WTC11 (cell line): ENCODE measurements at regions not wholly inside any gene's neighbourhood (a gene's known extent, or its start where the extent isn't known, plus 50 kb on each side); places are given as distances from the start of the nearest gene placed in this dataset.

Experiments
- ATAC-seq: fragments of 200-7000 bp; cut with Tn5 transposase; 2 replicates; pipeline ENCODE4 v1.10.0; 2021; ENCODE audit warnings: mild to moderate bottlenecking, moderate library complexity
- CTCF ChIA-PET: fragments of 300-600 bp; sonication (Branson Sonifier 250); formaldehyde crosslinking; loops from one replicate; lab custom pipeline; 2021; ENCODE audit warnings: antibody characterized with exemption; lab: Charles Lee
- POLR2A ChIA-PET: fragments of 350-600 bp; sonication (Branson Sonifier 250); formaldehyde crosslinking; loops from one replicate; lab custom pipeline; 2021; ENCODE audit warnings: antibody characterized with exemption; lab: Charles Lee
- DNase-seq: peaks from one replicate; pipeline ENCODE4 v3.0.0; 2021; ENCODE audit warnings: low spot score
- H3K27ac Mint-ChIP-seq: 2 replicates; pipeline ENCODE4 v1.8.0; 2021; ENCODE audit warnings: mixed read lengths
- H3K27me3 Mint-ChIP-seq: 2 replicates; pipeline ENCODE4 v1.8.0; 2021; ENCODE audit warnings: low read depth, mild to moderate bottlenecking, moderate library complexity, mixed read lengths
- H3K36me3 Mint-ChIP-seq: 2 replicates; pipeline ENCODE4 v1.8.0; 2021; ENCODE audit warnings: mixed read lengths
- H3K4me1 Mint-ChIP-seq: 2 replicates; pipeline ENCODE4 v1.8.0; 2022; ENCODE audit warnings: mixed read lengths
- H3K4me3 Mint-ChIP-seq: 2 replicates; pipeline ENCODE4 v1.8.0; 2021; ENCODE audit warnings: mild to moderate bottlenecking, moderate library complexity, mixed read lengths
- H3K9me3 Mint-ChIP-seq: 2 replicates; pipeline ENCODE4 v1.8.0; 2021; ENCODE audit warnings: mixed read lengths
- ATF1 ChIP-seq: sonication (generic); formaldehyde crosslinking; IDR thresholded peaks from 2 replicates; pipeline ENCODE4 v1.8.1; 2023; ENCODE audit warnings: mild to moderate bottlenecking, moderate library complexity, missing genetic modification reagents
- ELF4 ChIP-seq: sonication (generic); formaldehyde crosslinking; IDR thresholded peaks from 2 replicates; pipeline ENCODE4 v1.8.1; 2022; ENCODE audit warnings: low read depth, mild to moderate bottlenecking, moderate library complexity, missing genetic modification reagents
- EMX1 ChIP-seq: fragments of 250-450 bp; sonication (Bioruptor Pico); IDR thresholded peaks from 2 replicates; pipeline ENCODE4 v1.8.0; 2021; ENCODE audit warnings: mild to moderate bottlenecking
- ETV6 ChIP-seq: sonication (generic); formaldehyde crosslinking; IDR thresholded peaks from 2 replicates; pipeline ENCODE4 v1.8.1; 2022; ENCODE audit warnings: mild to moderate bottlenecking, missing genetic modification reagents
- JAZF1 ChIP-seq: fragments of 250-450 bp; sonication (Bioruptor Pico); IDR thresholded peaks from 2 replicates; pipeline ENCODE4 v1.9.0; 2021; ENCODE audit warnings: moderate library complexity, mild to moderate bottlenecking, inconsistent platforms
- JUN ChIP-seq: sonication (generic); formaldehyde crosslinking; IDR thresholded peaks from 2 replicates; pipeline ENCODE4 v1.8.0; 2023; ENCODE audit warnings: mild to moderate bottlenecking, missing genetic modification reagents
- KAT7 ChIP-seq: sonication (generic); formaldehyde crosslinking; IDR thresholded peaks from 2 replicates; pipeline ENCODE4 v1.8.1; 2023; ENCODE audit warnings: missing genetic modification reagents, mild to moderate bottlenecking, borderline replicate concordance
- MYBL2 ChIP-seq: sonication (generic); formaldehyde crosslinking; IDR thresholded peaks from 2 replicates; pipeline ENCODE4 v1.8.1; 2023; ENCODE audit warnings: mild to moderate bottlenecking, moderate library complexity, missing genetic modification reagents
- NFATC4 ChIP-seq: fragments of 250-450 bp; sonication (Bioruptor Pico); IDR thresholded peaks from 2 replicates; pipeline ENCODE4 v1.9.0; 2021; ENCODE audit warnings: mild to moderate bottlenecking
- NR2C2 ChIP-seq: sonication (generic); formaldehyde crosslinking; IDR thresholded peaks from 2 replicates; pipeline ENCODE4 v1.8.0; 2022; ENCODE audit warnings: mild to moderate bottlenecking, missing genetic modification reagents
- SP1 ChIP-seq: sonication (generic); formaldehyde crosslinking; conservative IDR thresholded peaks from 2 replicates; pipeline ENCODE4 v1.8.1; 2022; ENCODE audit warnings: missing genetic modification reagents
- TCF7 ChIP-seq: sonication (generic); formaldehyde crosslinking; IDR thresholded peaks from 2 replicates; pipeline ENCODE4 v1.8.0; 2022; ENCODE audit warnings: mild to moderate bottlenecking, low read depth, missing genetic modification reagents, moderate library complexity
- TEAD4 ChIP-seq: sonication (generic); formaldehyde crosslinking; IDR thresholded peaks from 2 replicates; pipeline ENCODE4 v1.8.0; 2022; ENCODE audit warnings: mild to moderate bottlenecking, missing genetic modification reagents
- TP53 ChIP-seq: sonication (generic); formaldehyde crosslinking; IDR thresholded peaks from 2 replicates; pipeline ENCODE4 v1.8.1; 2023; ENCODE audit warnings: mild to moderate bottlenecking, missing genetic modification reagents
- ZNF138 ChIP-seq: sonication (generic); formaldehyde crosslinking; conservative IDR thresholded peaks from 2 replicates; pipeline ENCODE4 v1.8.1; 2022; ENCODE audit warnings: mild to moderate bottlenecking, moderate library complexity, missing genetic modification reagents
- ZNF219 ChIP-seq: sonication (generic); formaldehyde crosslinking; IDR thresholded peaks from 2 replicates; pipeline ENCODE4 v1.8.0; 2023; ENCODE audit warnings: missing genetic modification reagents, mild to moderate bottlenecking, borderline replicate concordance
- ZNF232 ChIP-seq: sonication (generic); formaldehyde crosslinking; IDR thresholded peaks from 2 replicates; pipeline ENCODE4 v1.8.0; 2022; ENCODE audit warnings: mild to moderate bottlenecking, missing genetic modification reagents
- ZNF263 ChIP-seq: sonication (generic); formaldehyde crosslinking; IDR thresholded peaks from 2 replicates; pipeline ENCODE4 v1.8.1; 2022; ENCODE audit warnings: low read depth, mild to moderate bottlenecking, moderate library complexity, missing genetic modification reagents
- ZNF317 ChIP-seq: sonication (generic); formaldehyde crosslinking; IDR thresholded peaks from 2 replicates; pipeline ENCODE4 v1.8.1; 2023; ENCODE audit warnings: low read depth, mild to moderate bottlenecking, moderate library complexity, missing genetic modification reagents, borderline replicate concordance
- ZNF396 ChIP-seq: fragments of 250-450 bp; sonication (Bioruptor Pico); IDR thresholded peaks from 2 replicates; pipeline ENCODE4 v1.8.0; 2021; ENCODE audit warnings: mild to moderate bottlenecking, moderate library complexity, borderline replicate concordance
- ZNF416 ChIP-seq: fragments of 250-450 bp; sonication (Bioruptor Pico); IDR thresholded peaks from 2 replicates; pipeline ENCODE4 v1.9.0; 2021; ENCODE audit warnings: mild to moderate bottlenecking, inconsistent platforms
- ZNF423 ChIP-seq: fragments of 250-450 bp; sonication (Bioruptor Pico); IDR thresholded peaks from 2 replicates; pipeline ENCODE4 v2.1.2; 2022; ENCODE audit warnings: mild to moderate bottlenecking, moderate library complexity
- ZNF671 ChIP-seq: fragments of 250-450 bp; sonication (Bioruptor Pico); IDR thresholded peaks from 2 replicates; pipeline ENCODE4 v1.8.0; 2021; ENCODE audit warnings: mild to moderate bottlenecking
- TF ChIP-seq, protein P1 (sequence below): sonication (generic); formaldehyde crosslinking; IDR thresholded peaks from 2 replicates; pipeline ENCODE4 v1.8.0; 2022; ENCODE audit warnings: mild to moderate bottlenecking, missing genetic modification reagents
- TF ChIP-seq, protein P2 (sequence below): fragments of 250-450 bp; sonication (Bioruptor Pico); IDR thresholded peaks from 2 replicates; pipeline ENCODE4 v1.9.0; 2021; ENCODE audit warnings: mild to moderate bottlenecking
- TF ChIP-seq, protein P3 (sequence below): sonication (generic); formaldehyde crosslinking; IDR thresholded peaks from 2 replicates; pipeline ENCODE4 v1.8.0; 2022; ENCODE audit warnings: mild to moderate bottlenecking, missing genetic modification reagents
- TF ChIP-seq, protein P4 (sequence below): sonication (generic); formaldehyde crosslinking; IDR thresholded peaks from 2 replicates; pipeline ENCODE4 v1.8.1; 2023; ENCODE audit warnings: mild to moderate bottlenecking, missing genetic modification reagents, moderate library complexity
- TF ChIP-seq, protein P5 (sequence below): sonication (generic); formaldehyde crosslinking; conservative IDR thresholded peaks from 2 replicates; pipeline ENCODE4 v1.8.1; 2023; ENCODE audit warnings: mild to moderate bottlenecking, low read depth, missing genetic modification reagents, moderate library complexity

DNA sequence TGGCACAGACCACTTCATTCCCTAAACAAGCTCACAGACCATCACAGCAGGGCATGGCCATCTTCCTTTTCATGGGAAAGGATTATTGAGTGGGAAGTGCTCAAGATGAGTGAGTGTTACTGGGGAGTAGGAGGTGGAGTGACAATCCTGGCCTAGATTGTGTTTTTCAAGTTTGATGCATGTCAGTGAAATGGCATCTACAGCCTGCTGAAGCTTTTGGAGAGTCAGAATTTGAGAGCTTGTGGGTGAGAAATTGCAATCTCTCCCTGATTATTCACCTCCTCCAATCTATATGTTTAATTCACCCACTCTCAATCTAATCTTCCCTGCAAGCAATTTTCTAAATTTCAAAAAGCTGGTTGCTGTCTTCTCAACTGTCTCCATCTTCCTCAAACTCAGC is 156.1 kb upstream of the G2E3 start:
- ATAC-seq, result no peak
- ChIA-PET CTCF (interaction anchor here (0.7 kb wide), 1 partner anchor 28 kb away, joined by 3 read pairs; no protein-coding TSS in a partner anchor), POLR2A (no interaction called here)
- Mint-ChIP-seq H3K36me3 (no peaks in the 10 kb centered on the region), H3K4me3 (no peak overlapping the region), H3K27me3 (no peaks in the 10 kb centered on the region; the same call in 1 of the 2 replicates), H3K27ac (no peak overlapping the region), H3K9me3 (peaks cover 15% of the 10 kb centered on the region), H3K4me1 (peaks cover 4% of the 10 kb centered on the region; the same call in 1 of the 2 replicates)
- no peak for DNase-seq
- TF ChIP-seq, protein P1, sequence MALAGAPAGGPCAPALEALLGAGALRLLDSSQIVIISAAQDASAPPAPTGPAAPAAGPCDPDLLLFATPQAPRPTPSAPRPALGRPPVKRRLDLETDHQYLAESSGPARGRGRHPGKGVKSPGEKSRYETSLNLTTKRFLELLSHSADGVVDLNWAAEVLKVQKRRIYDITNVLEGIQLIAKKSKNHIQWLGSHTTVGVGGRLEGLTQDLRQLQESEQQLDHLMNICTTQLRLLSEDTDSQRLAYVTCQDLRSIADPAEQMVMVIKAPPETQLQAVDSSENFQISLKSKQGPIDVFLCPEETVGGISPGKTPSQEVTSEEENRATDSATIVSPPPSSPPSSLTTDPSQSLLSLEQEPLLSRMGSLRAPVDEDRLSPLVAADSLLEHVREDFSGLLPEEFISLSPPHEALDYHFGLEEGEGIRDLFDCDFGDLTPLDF, result no peak
- TF ChIP-seq TCF7 (CRISPR knock-in tag) (no peak), JUN (CRISPR knock-in tag) (no peak), ZNF219 (CRISPR knock-in tag) (no peak), ZNF232 (no peak), KAT7 (CRISPR knock-in tag) (no peak), ATF1 (CRISPR knock-in tag) (no peak), TEAD4 (CRISPR knock-in tag) (no peak), NR2C2 (no peak)
- TF ChIP-seq, protein P2, sequence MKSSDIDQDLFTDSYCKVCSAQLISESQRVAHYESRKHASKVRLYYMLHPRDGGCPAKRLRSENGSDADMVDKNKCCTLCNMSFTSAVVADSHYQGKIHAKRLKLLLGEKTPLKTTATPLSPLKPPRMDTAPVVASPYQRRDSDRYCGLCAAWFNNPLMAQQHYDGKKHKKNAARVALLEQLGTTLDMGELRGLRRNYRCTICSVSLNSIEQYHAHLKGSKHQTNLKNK, result no peak
- TF ChIP-seq, protein P3, sequence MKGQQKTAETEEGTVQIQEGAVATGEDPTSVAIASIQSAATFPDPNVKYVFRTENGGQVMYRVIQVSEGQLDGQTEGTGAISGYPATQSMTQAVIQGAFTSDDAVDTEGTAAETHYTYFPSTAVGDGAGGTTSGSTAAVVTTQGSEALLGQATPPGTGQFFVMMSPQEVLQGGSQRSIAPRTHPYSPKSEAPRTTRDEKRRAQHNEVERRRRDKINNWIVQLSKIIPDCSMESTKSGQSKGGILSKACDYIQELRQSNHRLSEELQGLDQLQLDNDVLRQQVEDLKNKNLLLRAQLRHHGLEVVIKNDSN (CRISPR knock-in tag), result no peak

DNA sequence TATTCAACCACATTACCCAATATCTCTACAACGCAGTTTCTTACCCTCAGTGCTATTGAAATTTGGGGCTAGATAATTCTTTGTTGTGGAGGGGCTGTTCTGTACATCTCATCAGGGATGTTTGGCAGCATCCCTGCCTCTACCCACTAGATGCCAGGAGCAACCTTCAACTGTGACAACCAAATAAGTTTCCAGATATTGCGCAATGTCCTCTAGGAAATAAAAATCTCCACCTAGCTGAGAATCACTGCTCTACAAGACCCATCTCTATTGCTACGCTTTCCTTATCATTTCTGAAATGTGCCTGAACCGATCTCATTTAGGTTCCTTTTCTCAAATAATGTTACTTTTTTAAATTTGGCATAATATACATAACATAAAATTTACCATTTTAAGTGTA is 155.2 kb upstream of the G2E3 start:
- Mint-ChIP-seq H3K27ac (no peak overlapping the region), H3K27me3 (no peaks in the 10 kb centered on the region; the same call in 1 of the 2 replicates), H3K9me3 (peaks cover 20% of the 10 kb centered on the region), H3K4me3 (no peak overlapping the region), H3K36me3 (no peaks in the 10 kb centered on the region), H3K4me1 (peaks cover 2% of the 10 kb centered on the region; the same call in 1 of the 2 replicates)
- no peak for ATAC-seq
- TF ChIP-seq, protein P4, sequence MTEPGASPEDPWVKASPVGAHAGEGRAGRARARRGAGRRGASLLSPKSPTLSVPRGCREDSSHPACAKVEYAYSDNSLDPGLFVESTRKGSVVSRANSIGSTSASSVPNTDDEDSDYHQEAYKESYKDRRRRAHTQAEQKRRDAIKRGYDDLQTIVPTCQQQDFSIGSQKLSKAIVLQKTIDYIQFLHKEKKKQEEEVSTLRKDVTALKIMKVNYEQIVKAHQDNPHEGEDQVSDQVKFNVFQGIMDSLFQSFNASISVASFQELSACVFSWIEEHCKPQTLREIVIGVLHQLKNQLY, result no peak
- no peak for TF ChIP-seq ZNF416
- no peak for TF ChIP-seq ZNF396 (CRISPR knock-in tag)
- TF ChIP-seq, protein P5, sequence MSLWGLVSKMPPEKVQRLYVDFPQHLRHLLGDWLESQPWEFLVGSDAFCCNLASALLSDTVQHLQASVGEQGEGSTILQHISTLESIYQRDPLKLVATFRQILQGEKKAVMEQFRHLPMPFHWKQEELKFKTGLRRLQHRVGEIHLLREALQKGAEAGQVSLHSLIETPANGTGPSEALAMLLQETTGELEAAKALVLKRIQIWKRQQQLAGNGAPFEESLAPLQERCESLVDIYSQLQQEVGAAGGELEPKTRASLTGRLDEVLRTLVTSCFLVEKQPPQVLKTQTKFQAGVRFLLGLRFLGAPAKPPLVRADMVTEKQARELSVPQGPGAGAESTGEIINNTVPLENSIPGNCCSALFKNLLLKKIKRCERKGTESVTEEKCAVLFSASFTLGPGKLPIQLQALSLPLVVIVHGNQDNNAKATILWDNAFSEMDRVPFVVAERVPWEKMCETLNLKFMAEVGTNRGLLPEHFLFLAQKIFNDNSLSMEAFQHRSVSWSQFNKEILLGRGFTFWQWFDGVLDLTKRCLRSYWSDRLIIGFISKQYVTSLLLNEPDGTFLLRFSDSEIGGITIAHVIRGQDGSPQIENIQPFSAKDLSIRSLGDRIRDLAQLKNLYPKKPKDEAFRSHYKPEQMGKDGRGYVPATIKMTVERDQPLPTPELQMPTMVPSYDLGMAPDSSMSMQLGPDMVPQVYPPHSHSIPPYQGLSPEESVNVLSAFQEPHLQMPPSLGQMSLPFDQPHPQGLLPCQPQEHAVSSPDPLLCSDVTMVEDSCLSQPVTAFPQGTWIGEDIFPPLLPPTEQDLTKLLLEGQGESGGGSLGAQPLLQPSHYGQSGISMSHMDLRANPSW (CRISPR knock-in tag), result no peak
- TF ChIP-seq ELF4, result no peak
- no peak for TF ChIP-seq ZNF671 (CRISPR knock-in tag)
- no peak for TF ChIP-seq JAZF1 (CRISPR knock-in tag)
- no peak for TF ChIP-seq ZNF317 (CRISPR knock-in tag)
- no peak for TF ChIP-seq MYBL2 (CRISPR knock-in tag)
- no peak for TF ChIP-seq EMX1 (CRISPR knock-in tag)
- no peak for TF ChIP-seq ZNF138 (CRISPR knock-in tag)
- TF ChIP-seq KAT7 (CRISPR knock-in tag), result no peak
- TF ChIP-seq ZNF423 (CRISPR knock-in tag), result no peak
- TF ChIP-seq TP53 (CRISPR knock-in tag), result no peak
- no peak for TF ChIP-seq ZNF263 (CRISPR knock-in tag)
- no peak for TF ChIP-seq ETV6
- TF ChIP-seq NFATC4 (CRISPR knock-in tag), result no peak
- TF ChIP-seq SP1 (CRISPR knock-in tag), result no peak
- no peak for TF ChIP-seq NR2C2
- ChIA-PET POLR2A (no interaction called here), CTCF (no interaction called here)
- no peak for DNase-seq
